ENCODE measurements at regions not wholly inside any gene's neighbourhood (a gene's known extent, or its start where the extent isn't known, plus 50 kb on each side); places are given as distances from the start of the nearest gene placed in this dataset.

DNA sequence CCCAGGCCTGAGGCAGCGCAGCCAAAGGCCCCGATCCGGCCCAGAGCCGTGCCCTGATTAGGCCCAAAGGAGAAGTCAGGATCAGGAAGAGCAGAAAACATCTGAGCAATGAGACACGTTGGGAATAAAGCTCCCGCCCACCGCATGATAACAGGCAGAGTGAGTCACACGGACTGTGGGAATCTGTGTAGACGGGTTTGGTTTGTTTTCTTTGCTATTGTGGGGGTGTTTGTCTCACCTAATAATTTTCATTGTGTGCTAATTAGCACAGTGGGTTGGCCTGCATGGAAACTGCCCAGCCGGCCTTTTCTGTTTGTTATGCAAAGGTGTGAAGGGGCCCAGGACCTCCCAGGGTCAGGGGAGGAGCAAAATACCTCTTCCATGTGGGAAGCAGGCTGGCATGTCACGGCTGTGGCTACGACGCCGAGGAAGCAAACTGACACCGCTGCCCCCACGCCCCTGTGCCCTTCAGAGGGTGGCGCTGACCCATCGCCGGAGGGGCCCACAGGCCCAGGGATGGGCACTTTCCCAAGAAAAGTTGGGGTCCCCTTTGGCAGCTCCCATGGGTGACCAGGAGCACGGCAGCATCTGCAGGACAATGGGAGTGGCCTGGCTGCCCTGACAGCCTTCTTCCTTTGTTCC is 68.4 kb upstream of the CTDP1 start:
- no peak for DNase-seq

DNA sequence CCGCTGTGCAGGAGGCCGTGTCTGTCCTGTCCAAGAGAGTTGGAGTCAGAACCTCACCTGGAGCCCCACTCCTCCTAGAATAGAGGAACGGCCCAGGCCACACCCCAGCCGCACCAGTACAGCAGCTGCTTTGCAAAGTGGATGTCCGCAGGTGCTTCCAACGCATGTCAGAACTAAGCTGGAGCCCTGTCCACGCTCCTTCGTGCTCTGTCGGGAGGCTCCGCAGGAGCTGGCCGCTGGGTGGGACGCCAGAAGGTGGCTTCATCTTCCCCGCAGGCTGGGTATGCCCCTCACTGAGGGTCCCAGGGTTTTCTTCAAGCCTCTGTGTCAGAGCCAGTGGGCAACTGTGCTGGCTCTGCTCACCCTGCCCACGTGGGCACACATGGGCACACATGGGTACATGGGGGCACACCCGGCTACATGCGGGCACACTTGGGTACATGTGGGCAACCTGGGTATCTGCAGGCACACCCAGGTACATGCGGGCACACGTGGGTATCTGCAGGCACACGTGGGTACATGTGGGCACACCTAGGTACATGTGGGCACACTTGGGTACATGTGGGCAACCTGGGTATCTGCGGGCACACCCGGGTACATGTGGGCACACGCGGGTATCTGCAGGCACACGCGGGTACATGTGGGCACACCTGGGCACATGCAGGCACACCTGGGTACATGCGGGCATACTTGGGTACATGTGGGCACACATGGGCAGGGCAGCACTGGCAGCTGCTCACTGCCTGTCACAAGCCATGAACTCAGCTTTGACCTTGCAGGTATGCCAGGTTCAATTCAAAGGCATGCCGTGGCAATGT is 67.1 kb upstream of the CTDP1 start:
- DNase-seq: no peak

DNA sequence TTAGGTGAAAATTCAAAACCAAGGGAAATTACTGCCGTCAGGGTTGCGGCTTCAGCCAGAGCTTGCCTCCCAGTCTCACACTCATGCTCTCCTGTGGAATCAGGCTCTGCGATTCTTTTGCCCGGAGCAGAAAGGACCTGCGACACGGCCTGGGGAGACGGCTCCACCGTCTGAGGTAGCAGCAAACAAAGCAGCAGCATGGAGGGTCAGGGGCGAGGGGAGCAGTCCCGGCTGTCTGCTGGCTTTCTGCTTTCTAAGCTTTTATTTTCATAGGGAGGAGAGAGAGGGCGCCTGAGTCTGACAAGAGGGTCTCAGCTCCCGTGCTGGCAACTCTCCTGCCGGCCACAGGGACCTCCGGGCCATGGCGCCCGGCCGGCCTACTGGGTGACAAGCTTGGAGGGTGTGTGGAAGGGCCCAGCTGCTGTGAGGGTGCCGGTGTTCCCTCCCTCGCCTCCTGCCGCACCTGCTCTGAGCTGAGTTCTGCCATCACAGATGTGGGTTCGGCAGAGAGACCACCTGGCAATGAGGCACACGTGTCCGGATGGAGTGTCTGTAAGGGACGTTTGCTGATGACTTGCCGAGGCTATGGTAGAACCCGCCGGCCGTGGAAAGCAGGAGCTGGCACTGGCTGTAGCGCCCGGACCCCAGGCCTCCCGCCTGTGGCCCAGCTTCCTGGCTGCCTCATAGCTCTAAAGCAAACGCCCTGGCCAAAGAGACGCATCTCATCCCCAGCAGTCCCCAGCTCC is 66.2 kb upstream of the CTDP1 start:
- DNase-seq: no peak

DNA sequence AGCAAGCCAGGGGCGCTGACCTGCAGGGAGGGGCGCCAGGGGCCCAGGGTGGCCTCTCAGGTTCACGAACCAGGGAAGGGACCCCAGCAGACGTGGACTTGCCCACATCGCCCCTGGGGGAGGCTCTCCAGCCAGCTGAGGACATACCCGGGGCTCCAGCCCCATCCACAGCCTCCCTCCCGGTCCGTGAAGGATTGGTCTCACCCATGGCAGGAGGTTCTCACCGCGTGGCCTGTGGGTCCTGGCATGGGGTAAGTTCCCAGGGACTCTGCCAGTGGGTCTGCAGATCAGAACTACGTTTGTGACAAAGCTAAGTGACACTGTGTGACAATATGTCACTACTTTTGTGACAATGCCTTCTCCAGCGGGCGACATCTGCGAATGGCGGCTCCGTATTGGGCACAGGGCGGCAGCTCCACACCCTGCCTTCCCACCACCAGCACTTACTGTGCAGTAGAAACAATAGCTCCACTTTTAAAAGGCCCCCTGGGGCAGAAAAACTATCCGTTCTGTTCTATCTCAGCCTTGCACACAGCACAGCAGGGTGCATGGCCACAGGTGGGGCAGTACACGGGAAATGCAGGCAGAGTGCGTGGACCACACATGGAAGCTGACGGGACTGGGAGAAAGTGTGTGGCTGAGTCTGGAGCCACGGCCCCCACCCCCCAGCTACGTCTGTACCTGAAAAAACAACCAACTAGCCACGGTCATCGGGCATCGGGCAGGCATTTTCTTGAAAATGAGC is 65.2 kb upstream of the CTDP1 start:
- peak; percentile 6 for DNase-seq

DNA sequence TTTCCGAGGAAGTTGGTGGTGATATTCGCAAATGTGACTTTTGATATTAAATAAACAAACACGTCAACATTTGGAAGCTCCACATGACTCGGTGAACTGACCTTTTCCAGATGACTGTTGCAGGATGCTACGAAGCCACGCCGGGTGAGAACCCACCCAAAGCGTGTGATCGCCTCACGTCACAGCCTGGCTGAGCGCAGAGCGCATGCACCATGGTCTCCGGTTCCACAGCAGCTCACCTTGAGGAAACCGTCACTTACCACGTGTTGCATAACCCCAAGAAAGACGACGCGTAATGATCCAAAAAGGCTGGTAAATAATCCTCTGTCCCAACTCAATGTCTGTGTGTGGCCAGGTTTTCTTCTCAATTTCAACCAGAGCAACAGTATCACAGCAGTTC is 64.5 kb upstream of the CTDP1 start:
- no peak for DNase-seq

DNA sequence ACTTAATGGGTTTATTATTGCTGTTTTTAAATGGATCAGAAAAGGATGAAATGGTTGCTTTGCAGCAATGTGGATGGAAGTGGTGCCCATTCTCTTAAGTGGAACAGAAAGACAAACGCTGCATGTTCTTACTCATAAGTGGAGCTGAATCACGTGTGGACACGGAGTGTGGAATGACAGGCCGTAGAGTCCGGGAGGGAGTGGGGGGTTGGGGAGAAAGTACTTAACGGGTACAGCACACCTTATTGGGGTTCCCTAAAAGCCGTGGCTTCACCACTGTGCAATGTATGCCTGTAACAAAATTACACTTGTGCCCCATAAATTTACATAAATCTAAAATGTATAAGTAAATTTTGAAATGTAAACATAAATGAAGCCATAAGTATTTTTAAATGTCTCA is 64.0 kb upstream of the CTDP1 start:
- no peak for DNase-seq

DNA sequence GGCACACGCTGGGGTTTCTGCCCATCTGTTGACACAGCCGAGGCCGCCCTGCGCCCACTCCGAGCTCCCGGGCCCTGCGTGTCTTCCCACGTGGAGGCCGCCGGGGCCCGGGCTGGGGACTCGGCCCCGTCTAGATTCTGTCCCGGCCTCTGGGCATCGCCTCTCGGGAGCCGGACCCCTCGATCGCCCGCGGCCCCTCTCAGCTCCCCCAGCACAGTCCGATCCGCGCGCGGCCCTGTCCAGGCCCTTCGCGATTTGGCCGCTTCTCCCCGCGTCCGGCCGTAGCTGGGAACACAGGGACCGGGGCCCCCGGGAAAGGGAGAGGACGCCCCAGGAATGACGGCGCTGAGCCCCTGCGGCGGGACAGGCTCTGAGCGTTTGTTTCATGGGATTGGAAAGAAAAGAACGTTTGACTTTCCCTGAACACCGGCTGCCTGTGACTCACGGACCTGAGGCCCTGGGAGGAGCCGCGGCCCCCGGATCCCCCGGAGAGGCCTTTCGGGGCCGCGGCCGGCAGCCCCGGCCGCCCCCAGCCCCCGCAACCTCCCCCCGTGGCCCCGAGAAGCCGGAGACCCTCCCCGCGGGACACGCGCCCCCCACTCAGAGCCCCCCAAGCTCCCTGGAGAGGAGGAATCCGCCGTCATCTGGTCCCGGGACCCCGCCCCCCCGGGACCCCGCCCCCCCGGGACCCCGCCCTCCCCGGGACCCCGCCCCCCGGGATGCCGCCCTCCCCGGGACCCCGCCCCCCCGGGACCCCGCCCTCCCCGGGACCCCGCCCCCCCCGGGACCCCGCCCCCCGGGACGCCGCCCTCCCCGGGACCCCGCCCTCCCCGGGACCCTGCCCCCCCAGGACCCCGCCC is 62.7 kb upstream of the CTDP1 start:
- DNase-seq: no peak

DNA sequence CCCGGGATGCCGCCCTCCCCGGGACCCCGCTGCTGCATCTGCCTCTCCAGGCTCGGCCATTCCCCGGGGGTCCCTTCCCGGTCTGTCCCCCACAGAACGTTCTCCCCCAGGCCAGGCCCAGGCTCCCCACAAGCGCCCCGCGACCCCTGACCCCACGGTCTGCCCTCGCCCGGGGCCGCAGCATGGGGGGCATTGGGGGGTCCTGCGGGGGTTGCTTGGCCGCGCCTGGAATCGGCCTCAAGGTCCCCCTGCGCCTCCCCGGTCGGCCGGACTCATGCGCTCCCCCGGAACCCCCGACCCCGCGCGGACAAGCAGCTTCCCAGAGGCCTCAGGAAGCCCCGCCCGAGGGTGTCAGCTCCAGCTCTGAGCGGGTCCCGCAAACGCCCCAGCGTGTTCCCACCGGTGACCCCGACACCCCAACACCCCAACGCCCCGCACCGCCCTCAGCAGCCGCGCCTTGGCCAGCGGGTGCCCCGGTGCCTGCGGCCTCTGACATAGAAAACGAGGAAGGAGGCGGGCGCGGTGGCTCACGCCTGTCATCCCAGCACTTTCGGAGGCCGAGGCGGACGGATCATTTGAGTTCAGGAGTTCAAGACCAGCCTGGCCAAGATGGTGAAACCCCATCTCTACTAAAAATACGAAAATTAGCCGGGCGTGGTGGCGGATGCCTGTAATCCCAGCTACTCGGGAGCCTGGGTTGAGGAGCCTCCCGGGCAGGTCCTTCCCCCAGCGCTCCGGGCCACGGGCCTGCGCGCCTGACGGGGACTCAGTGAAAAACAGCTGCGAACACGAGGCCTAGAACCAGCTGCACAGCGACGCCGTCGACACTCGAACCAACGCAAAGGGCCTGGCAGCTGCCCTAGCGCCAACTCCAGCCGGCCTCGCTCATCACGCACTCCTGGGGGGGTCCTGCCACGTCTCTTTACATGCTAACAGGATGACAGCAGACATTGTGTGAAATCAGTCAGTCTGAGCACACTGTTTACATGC is 61.8 kb upstream of the CTDP1 start:
- DNase-seq: no peak

DNA sequence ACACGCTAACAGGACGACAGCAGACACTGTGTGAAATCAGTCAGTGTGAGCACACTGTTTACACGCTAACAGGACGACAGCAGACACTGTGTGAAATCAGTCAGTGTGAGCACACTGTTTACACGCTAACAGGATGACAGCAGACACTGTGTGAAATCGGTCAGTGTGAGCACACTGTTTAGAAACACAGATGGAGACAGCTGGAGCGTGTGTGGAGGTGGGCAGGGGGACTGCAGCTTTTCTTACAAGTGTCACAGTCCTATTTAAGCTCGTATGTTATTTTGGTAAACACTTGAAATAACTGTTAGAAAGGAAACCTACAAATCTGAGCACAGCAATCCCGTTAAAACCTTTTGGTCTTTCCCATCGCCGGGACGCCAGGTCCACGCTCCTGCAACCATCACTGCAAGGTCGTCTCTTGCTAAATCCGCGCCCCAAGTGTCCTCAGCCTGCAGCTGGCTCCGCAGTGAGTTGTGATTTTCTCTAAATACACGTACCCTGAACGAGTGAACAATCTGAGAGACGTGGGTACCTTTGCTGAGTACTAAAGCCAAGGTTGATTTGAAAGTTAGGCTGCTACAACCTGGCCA is 58.9 kb upstream of the CTDP1 start:
- no peak for DNase-seq

DNA sequence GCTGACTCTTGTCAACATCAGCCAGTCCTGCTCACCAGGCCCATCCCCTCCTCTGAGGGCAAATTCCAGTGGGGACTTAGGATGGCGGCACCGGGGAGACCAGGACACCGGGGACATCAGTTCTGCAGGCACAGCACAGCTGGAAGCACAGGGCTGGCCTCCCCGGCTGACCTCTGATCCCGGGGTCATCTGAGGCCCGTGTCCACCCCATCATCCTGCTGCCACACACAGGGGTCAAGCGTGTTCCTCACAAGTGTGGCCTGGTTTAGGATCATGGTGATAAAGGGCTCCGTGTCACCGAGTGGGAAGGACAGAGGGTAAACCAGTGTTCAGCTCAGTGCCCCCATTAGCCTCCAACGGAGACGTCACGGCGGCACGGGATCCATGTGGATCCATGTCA is 58.1 kb upstream of the CTDP1 start:
- DNase-seq: no peak

DNA sequence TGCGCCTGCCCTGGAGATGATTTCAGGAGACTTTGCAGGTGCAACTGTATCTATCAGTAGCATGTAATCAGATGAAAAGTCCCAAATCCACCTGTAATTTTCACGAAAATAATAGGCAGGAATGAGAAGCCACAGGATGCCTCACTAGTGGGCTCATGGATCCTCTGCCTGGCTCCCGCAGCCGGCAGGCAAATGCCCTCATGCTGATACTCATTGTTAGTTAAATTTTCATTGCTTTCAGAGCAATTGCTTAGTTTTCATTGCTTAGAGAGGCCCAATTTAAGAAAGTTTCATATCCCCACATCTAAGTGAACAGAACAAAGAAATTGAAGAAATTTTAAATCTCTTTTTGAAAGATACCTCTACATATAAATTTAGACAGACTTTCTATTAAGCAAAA is 57.6 kb upstream of the CTDP1 start:
- no peak for DNase-seq

DNA sequence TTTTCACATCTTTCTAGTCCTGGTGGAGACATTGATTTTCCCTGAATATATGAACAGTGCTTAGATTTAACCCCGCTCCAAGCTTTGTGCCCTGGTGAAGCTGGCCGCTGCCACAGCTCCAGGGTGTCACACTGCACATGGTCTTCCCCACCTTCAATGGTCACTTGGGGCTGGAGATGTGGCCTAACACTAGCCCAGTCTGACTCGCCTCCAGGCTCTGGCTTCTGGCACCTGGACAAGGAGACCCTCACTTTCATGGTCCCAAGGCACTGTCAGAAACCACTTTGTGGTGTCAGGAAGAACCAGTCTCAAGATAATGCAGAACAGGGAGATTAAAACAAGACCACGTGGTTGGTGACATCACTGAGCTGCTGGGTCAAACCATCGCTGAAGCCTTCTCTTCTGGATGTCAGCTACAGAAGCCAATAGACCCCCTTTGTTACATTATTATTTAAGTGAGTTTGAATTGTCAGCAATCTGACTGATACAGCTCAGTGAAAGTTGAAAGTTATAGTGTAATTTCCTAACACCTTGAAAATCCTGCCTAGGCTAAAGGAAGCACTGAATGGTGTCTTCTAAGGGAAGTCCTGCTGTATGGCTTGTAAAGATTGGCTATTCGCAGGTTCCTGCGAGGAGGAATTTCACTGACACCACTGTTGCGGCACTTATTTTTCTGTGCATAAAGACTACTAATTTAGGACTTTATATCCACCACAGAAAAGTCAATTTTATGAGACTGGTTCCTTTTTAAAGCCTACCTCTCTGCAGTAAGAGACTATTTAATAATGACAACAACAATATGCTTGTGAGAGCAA is 55.0 kb upstream of the CTDP1 start:
- DNase-seq: no peak

DNA sequence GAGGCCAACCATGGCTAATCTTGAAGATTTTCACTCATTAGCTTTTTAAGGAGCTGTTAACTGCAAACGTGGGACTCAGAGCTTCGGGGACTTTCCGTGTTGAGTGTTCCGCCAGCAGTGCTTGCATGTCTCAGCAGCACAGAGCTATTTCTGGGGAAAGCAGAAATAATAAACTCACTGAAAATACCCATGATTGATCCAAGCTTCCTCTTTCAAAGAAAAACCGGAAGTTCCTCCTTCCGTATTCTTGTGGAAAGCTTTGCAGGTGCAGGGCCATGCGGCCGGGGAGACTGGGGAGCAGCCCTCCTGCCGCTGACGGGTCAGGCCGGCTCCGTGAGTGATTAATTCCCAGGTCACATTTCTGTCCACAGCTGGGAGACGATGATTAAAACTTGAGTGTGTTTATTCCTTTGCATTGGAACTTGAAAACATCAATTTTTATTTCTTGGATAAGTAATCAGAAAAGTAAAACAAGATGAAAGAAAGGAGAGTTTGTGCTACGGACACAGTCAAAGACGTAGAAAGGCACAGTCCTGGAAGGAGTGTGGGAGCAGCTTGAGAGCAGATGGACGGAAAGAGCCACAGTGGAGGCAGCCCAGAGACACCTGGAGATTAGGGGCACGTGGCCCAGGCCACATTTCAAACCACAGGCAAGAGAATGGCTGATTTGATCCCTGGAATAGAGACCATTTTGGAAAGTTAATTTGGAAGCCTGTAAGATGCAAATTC is 54.2 kb upstream of the CTDP1 start:
- no peak for DNase-seq

DNA sequence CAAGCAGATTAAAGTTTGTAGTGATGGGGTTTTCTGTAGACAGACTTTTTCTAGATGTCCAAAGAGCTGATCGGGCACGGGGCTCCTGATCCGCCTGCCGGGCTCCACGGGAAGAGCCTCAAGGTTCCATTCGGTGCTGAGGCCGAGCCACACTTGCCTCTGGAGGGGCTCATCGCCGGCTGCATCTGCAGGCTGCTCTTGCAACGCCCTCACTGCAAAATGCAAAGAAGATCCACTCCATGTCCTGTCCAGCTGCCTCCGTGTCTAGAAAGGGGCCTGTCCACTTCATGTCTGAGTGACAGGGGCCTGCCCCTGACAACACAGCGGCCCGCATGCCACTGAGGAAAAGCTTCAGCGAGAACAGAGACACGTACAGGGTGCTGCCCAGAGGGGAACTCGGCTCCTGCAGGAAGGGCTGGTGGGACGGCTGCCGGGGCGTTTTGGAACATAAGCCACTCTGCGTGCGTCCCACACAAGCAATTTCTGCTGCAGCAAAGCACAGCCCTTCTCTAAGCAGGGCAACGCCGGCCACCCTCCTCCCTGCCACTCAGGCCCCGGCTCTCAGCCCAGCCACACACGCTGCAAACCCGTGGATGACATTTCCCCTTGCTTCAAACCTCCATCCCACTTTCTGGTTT is 53.6 kb upstream of the CTDP1 start:
- DNase-seq: no peak

DNA sequence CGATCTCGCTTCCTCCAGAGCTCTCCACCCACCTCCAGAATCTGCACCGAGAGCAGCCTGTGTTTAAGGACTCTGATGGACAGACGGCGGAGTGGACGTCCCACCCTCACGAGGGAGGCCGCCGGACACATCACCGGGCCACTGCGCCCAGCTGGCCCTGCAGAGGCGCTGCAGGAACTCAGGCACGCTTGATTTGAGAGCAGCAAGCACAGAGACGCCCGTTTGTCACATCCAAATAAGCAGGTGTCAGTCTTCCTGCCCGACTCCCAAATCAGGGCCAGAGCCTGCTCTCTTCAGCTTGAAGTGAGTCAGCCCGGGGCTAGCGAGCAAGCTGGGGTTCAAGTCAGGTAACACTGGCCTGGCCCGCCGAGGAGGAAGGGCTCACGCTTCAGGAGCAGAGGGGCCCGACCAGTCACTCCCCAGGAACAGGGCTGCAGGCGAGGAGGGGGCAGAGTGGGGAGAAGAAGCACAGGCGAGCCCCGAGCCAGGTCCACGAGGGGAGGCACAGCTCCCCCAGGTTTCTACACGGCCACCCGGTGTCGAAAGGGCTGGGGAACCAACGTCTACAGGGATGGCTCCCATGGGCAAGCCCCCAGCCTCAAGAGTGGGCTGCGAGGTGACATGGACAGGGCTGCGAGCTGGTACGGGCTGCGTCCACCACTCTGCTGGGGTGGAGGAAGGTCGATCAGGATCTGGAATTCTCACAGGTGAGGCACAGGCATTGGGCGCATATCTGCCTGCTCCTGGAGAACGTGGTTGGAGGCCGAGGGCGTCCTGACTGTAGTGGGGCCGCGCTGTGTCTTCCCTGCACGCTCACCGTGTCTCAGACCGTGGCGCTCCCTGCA is 52.5 kb upstream of the CTDP1 start:
- DNase-seq: no peak

DNA sequence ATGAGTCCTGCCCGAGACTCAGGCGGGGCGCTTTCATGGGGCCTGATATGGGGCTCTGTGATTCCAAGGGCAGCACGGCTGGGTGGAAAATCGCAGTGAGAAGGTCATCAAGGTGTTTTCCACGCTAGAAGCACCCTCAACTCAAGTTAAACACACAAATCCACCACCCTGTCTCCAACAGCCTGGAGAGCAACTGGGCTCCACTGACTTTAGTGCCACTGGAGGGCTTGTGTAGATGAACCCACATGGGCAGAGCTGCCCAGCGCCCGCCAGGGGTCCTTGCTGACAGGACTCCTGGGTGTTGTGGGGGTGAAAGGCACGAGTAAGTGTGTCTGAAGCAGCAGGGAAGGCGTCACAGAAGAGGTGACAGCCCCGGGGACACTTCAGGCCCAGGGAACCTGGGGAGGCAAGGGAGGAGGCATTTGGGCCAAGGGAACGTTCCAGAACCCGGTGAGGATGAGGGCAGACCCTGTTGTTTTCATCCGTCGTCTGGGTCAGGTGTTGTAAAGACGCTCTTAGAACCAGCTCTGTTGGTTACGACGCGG is 51.8 kb upstream of the CTDP1 start:
- DNase-seq: no peak
